ENCODE measurements at regions not wholly inside any gene's neighbourhood (a gene's known extent, or its start where the extent isn't known, plus 50 kb on each side); places are given as distances from the start of the nearest gene placed in this dataset.

DNA sequence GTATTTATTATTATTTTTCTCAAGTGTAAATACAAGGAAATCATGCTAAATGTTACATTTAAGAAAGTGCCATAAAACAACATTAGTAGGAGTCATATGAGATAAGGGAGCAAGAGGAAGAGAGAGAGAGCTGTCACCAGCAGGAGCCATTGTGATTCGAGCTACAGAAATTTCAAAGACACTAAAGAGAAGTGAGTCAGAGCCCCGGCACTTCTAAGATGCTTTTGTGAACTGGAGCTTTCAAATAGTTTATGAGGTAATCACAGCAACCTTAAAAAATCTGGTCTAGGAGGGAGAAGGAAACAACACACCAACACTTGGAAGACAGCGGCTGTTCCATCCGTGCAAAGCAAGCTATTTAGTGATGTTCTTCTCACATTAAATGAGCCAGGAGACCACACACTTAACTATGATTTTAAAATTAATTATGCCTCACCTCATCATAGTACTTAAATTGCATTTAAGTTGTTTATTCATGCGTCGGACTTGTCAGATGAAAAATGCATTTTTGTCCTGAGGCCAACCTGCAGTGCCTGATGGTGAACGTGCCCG is 382.7 kb upstream of the SALL3 start:
- no peak for TF ChIP-seq TAF1 (IDR thresholded peaks at IDR 0.05; ENCODE audit: borderline replicate concordance, insufficient read depth, low read length)
- TF ChIP-seq POLR2AphosphoS5 (IDR thresholded peaks at IDR 0.05; ENCODE audit: low read depth, low read length) = no peak
- TF ChIP-seq SIN3A (IDR thresholded peaks at IDR 0.05; ENCODE audit: borderline replicate concordance, insufficient read depth, low read length) = no peak
- TF ChIP-seq REST (IDR thresholded peaks at IDR 0.05; ENCODE audit: insufficient read depth in 1 of 2, low read depth in 2 of 2, low read length in 2 of 2) = no peak
- TF ChIP-seq FOXP2 (optimal IDR thresholded peaks at IDR 0.05; ENCODE audit: borderline replicate concordance, extremely low read depth, extremely low read length, insufficient read depth) = no peak
